GM21786 (cell line): ENCODE measurements at regions not wholly inside any gene's neighbourhood (a gene's known extent, or its start where the extent isn't known, plus 50 kb on each side); places are given as distances from the start of the nearest gene placed in this dataset.
"Not testable (repeated sequence)": the region's sequence is repeated elsewhere in the genome, so short reads cannot be mapped to it uniquely, and the experiment has no call there.

Experiments
- ATAC-seq: cut with Tn5 transposase; IDR thresholded peaks from one replicate; pipeline ENCODE4 v1.9.1; 2021; ENCODE audit not compliant: unreplicated experiment

DNA sequence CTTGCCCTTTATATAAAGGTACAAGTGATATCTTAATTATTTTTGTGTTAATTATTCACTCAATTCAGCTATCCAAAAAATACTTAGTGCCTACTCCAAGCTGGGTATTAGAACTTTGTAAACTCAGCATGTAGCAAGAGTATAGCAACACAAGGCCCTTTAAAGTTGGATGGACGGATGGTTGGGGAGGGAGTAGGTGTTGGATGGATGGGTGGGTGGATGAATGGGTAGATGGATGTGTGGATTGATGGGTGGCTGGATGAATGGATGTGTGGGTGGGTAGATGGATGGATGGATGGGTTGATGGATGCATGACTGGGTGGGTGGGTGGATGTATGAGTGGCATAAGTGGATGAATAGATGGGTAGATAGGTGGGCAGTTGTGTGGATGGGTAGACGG lies 211.5 kb downstream of the BANP start:
- not testable (repeated sequence) for ATAC-seq

DNA sequence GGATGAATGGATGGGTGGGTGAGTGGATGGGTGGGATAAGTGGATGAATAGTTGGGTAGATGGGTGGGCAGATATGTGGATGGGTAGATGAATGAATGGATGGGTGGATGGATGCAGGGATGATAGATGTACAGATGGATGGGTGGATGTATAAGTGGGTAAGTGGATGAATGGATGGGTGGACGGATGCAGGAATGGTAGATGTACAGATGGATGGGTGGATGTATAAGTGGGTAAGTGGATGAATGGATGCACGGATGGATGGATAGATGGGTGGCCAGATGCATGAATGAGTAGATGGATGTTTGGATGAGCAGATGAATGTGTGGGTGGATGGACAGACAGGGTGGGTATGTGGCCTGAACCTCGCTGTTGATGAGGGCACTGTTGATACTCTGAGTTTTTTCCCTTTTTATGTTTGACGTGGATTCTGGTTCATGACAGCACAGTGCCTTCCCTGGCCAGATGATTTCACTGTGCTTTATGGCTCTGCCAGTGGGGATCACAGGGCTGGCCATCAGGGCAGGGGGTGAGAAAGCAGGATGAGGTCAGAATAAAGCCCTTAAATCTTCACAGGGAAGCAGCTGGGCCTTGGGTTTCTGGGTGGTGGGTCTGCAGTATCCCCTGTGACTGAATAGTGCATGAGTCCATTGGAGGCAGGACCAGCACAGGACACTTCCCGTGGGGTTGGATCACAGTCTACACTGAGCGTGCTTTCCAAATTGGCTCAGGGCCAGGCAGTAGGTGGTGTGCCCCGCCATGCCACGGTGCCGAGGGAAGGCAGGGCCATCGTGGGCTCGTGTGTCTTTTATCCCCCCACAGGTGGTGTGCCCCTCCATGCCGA lies 213.2 kb downstream of the BANP start:
- not testable (repeated sequence) for ATAC-seq

DNA sequence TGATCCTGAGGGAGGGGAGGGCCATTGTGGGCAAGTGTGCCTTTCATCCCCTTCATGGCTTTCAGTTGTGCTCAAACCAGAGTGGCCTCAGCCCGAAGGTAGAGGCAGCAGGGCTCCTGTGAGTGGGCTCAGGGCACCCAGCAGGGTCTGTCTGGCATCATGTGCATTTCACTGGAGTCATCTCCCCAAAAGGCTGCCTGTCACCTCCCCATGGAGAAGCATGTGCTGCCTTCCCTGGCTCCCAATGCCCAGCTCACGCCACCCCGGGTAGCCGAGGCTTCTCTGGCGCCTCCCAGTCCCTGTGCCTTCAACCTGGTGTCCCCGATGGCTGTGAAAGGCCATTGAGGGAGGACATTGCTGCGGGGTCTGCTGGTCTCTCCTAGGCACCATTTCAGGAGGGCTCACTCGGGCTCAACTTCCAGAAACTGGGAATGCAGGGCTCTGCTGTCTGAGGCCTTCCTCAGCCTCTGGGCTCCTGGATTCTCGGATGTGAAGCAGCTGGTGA lies 213.9 kb downstream of the BANP start:
- ATAC-seq, result not testable (repeated sequence)

DNA sequence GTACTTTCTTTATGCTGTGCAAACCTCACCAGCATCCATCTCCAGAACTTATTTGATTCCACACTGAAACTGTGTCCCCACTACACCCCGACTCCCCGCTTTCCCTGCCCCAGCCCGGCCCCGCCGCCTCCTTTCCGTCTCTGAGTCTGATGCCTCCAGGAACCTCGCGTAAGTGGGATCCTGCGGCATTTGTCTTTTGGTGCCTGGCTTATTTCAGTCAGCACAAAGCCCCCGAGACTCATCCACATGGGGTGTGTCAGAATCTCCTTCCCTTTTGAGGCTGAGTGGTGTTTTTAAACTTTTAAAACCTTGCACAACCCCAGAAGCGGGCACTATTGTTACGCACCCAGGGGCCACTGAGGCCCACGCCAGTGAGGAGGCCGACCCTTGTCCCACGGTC lies 214.4 kb downstream of the BANP start:
- ATAC-seq, result not testable (repeated sequence)

DNA sequence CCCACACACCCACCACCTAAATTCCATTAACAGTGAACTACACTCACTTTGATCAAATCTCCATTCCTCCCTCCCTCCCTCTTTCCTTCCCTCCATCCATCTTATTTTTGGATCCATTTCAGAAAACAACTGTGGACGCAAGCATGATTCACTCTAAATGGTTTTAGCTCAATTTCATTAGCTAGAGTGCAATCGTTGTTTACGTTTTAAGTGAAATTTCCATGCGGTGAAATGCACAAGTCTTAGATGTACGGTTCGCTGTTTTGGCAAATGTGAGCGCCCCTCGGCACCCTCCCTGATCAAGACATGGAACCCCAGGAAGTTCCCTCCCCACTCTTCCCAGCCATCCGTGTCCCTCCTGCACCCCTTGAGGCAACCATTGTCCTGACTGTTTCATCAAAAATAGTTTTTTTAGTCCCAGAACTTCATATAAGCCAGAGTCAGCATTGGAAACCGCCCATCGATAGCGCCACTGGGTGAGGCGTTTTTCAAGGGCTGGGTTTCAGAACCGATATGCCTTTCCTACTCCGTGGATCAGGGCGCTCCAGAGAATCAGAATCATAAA lies 215.1 kb downstream of the BANP start:
- ATAC-seq, result not testable (repeated sequence)

DNA sequence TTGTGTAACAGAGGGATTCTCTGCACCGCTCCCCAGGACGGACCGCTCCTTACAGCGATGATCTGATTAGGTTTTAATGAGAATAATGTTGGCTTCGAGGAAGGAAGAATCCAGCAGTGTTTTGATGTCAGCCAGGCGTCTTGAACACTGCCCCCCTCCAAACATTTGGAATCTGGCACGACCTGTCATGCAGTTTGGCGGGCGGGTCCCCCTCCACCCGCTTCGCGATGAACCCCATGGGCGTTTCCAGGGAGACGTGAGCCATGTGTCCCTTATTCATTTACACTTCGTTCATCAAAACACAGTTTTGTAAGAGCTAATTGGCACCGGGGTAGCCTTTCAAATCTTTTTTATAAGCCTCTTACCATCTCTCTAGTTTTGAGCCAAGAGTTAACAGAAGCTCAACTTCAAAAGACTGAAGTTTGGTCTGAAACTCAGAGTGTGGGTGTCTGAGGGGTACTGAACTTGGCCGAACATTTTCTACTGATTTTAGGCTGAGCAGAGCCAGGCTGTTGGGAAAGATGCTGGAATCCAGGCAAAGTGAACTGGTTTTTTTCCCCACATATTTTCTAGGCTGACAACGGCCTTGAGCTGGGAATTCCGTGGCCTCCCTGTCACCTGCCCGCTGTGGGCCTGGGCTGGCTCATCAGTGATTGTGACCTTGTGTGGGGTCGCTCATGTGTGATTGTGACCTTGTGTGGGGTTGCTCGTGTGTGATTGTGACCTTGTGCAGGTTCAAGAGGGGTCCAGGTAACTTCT lies 214.8 kb upstream of the ZNF469 start:
- ATAC-seq, result not testable (repeated sequence)

DNA sequence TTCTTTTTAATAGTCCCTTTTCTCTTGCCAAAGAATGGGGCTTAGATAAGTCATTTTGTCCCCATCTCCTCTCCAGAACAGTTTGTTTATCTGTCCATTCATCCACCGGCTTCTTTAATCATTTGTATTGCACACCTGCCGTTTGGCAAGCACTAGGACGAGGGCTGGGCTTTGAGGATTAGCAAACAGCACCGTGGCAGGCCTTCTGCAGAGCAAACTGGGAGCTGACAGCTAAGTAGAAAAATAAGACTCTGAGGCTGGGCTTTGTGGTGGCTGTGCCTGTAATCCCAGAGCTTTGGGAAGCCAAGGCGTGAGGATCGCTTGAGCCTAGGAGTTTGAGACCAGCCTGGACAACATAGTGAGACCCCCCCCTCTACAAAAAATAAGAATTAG lies 214.2 kb upstream of the ZNF469 start:
- not testable (repeated sequence) for ATAC-seq

DNA sequence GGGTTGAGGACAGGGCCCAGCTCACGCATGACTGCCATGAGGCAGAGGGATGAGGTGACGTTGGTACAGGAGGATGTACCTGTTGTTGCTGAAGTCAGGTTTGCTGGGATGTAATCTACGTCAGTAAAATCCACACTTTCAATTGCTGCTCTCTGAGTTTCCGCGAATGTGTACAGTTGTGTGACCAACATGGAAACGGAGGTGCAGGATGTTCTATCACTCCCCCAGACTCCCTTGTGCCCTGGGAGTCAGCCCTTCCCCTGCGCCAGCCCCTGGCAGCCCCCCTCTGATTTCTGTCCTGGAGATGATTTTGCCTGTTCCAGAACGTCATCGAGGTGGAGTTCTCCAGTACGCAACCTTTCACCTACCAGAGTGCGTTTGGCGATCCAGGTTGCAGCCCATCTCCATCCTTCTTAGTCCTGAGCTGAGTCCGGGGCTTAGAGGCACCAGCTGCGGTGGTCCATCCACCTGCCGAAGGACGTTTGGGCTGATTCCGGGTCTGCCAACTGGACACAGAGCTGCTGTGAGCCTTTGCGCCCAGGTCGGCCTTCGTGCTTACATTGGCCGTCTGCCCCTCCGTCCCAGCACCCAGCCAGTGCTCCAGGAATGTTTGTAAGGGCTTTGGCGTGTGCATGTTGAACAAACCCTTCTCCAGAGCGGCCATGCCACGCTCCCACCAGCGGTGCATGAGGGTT lies 213.5 kb upstream of the ZNF469 start:
- not testable (repeated sequence) for ATAC-seq

DNA sequence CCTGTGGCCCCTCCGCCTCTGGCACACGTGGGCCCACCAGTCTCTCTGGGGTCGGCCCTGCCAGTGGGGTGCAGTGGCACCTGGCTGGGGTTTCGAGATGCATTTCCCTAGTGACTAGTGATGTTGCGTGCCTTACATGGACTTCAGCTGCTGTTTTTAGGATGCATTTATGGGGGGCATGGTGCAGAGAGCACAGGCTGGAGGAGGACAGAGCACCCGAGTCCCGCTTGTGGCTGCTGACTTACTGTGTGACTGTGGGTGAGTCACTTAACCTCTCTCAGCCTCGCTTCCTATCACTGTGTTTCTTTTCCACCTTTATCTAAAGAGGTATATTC lies 213.0 kb upstream of the ZNF469 start:
- ATAC-seq, result not testable (repeated sequence)

DNA sequence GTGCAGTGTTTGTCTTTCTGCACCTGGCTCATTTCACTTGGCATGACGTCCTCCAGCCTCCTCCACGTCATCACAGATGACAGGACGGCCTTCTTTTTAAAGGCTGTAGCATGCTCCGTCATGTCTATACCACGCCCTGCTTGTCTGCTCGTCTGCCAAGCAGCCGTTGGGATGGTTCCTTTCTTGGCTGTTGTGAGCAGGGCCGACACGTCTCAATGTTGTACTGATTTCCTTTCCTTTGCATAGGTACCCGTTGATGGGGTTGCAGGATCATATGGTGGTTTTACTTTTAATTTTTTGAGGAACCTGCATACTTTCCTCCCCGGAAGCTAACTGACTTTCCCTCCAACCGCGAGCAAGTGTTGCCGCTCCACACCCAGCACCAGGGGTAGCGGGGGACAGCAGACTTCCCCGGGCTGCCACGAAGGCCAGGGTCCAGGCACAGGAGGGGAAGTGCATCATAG lies 212.2 kb upstream of the ZNF469 start:
- ATAC-seq, result no peak

DNA sequence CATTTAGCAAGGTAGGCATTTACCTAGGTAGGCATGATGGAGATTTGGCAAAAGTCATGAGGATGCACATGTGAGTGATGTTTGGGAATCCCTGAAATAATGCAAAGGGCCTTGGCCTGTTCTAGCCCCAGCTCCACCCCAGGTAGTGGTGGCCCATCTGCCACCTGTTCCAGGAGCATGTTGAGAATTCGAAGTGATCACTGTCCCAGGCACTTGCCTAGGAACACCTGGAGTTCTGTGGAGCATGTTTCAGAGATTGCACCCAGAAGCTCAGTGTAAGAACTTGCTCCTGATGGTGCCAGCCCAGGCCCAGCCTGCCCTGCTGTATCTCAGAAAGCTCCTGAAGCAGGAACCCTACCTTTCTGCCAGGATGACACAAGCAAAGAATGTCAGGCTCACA lies 211.6 kb upstream of the ZNF469 start:
- ATAC-seq, result not testable (repeated sequence)

DNA sequence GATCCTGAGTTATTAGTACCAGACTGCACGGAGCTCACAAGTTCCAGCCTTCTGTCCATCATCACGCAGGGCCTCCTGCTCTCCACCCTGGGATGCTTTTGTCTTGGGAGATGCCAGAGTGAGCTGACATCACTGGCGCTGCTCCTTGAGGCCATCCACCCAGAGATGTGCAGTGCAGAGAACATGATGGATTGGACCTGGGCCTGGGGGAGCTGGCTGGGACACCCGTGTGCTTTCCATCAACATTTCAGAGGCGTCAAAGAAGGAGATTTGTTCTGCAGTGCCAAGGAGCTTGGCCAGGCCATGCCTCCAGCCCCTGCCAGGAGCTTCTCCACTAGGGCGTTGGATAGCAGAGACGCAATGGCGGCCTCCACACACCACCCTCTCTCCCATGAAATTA lies 206.6 kb upstream of the ZNF469 start:
- not testable (repeated sequence) for ATAC-seq

DNA sequence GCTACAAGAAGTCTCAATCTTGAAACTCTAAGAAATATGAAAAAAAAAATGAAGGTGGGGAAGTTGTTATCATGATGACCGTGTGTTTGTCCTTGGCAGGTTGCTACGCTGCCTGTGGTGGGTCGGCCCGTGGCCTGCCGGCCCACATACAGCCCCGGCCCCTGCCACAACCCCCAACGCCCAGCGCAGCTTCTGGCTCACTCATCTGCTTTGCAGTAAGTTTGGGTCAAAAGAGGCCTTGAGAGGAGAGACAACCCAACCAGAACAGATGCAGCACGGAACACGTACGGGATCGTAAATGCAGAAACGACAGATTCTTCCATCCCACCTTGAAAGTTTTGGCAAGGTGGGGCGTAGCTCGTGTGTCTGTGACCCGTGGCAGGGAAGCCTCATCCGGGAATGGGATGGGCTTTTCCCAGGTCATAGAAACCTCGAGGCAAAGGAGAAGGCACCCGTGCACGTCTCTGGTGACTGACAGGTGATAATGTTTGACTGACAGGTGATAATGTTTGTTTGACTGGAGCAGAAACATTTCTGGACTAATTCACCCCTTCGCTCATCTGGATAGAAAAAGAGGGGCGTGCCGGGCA lies 206.1 kb upstream of the ZNF469 start:
- ATAC-seq, result not testable (repeated sequence)

DNA sequence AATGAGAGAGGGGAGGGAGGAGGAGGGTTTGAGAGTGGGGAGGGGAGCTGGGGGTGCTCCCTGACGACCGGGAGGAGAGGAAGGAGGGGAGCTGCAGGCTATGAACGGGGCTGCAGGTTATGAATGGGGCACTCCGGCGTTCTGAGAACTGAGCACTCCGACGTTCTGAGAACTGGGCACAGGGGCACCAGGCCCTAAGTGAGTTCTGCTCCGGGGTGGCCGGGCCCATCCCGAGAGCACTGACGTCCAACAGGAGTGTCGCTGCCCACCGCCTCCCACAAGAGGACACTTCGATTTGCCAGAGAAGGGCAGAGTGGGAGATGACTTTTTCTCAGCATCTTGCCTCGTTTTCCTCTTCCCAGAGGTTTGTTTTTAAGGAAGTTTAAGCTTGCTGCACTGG lies 204.5 kb upstream of the ZNF469 start:
- ATAC-seq, result not testable (repeated sequence)

DNA sequence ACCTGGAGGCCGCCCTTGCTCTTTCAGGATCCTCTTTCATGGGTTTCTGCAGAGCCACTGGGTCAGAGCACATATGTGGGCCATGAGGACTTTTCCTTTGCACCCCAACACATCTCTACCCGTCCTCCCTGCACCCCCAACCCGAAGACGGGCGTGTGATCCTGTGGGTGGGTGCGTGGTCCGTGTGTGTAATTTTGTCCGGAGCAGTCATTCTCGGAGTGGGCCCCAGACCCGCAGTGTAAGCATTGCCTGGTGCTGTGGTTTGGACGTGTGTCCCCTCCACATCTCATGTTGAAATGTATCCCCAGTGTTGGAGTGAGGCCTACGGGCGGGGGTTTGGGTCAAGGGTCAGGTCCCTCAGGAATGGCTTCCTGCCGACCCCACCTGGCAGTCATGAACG lies 203.9 kb upstream of the ZNF469 start:
- not testable (repeated sequence) for ATAC-seq

DNA sequence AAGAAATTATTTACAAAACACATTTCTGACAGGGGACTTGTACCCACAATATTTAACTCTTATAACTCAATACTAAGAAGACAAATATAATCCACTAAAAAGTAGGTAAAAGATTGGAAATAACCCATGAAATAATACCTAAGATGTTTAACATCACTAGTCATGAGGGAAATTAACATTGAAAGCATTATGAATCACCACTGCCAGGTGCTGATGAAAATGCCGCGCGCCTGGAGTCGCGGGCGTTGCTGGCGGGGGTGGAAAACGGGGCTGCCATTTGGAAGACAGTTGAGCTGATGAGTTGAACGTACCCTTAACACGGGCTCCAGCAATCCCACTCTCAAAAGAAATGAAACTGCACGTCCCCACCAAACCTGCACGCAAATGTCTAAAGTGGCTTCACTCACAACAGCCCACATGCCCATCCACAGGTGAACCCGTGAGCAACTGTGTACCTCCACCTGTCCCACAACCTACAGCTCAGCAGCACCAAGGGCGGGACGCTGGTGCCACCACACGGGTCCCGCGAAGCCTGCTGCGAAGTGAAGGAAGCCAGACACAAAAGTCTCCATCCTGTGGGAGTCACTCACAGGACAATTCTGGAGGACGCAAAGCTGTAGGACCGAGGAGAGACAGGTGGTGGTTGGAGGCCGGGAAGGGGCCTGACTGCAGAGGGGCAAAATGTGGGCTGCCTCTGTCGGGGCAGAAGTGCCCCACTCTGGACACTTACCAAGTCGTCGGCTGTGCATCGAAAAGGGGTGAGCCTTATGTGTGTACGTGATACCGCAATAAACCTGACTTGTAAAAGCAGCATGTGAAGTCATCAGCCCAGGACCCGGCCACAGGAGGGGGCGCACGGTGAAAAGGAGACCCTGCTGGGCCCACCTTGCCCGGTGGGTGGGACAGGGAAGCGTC lies 199.5 kb upstream of the ZNF469 start:
- ATAC-seq, result not testable (repeated sequence)

DNA sequence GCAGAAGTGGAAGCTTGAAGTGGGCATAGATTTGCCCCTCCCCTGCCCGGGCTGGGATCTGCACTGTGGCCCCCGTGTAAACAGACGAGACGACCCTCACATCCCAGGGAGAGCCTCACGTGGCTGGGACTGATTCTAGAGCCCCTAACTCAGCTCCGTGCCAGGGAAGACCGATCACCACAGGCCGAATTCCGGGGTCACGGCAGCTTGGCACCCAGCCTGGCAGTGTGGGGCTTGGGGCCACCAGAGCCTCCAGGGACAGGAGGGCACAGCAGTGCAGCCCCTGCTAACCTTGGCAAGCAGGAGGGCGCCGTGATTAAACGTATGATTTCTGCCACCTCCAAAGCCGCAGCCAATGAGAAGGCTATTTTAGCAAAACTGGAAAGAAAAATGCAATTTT lies 198.7 kb upstream of the ZNF469 start:
- not testable (repeated sequence) for ATAC-seq

DNA sequence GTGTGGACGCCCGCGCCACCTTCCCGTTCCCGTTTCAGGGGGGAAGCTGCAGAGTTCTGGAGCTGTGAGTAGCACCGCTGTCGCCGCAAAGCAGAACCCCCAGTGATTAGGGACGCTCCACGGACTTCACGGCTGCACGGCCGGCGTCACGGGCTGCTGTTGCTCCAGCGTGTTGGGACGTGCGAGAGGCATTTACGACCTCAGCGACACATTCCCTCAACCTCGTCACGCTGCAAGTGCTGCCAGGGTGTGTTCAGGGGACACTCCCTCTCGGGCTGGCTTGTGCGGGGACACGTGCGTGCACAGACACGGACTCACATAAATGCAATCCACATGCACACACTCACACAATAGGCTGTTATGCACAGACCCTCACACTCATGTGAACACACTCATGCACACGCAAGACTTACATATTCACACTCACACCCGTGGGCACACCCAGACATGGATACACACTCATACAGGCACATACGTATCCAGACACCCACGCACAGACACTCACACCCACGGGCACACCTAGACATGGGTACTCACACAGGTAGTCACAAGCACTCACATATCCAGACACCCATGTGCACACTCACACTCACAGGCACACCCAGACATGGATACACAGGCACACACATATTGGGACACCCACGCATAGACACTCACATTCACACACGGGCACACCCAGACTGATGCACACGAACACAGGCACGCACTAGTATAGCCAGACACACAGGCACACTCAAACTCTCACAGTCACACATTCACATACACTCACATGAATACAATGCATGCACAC lies 198.0 kb upstream of the ZNF469 start:
- ATAC-seq, result not testable (repeated sequence)

DNA sequence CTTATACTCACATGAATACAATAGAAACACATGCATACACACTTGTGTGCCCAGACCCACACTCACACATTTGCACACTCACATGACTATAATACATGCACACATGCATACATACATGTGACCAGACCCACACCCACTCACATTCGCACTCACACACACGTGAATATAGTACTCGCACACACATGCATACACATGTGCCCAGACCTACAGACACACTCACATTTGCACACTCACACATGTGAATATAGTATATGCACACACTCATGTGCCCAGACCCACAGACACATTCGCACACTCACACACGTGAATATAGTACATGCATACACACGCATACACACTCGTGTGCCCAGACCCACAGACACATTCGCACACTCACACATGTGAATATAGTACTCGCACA lies 197.4 kb upstream of the ZNF469 start:
- ATAC-seq, result not testable (repeated sequence)
